ENCODE measurements at regions not wholly inside any gene's neighbourhood (a gene's known extent, or its start where the extent isn't known, plus 50 kb on each side); places are given as distances from the start of the nearest gene placed in this dataset.
"Not testable (repeated sequence)": the region's sequence is repeated elsewhere in the genome, so short reads cannot be mapped to it uniquely, and the experiment has no call there.

DNA sequence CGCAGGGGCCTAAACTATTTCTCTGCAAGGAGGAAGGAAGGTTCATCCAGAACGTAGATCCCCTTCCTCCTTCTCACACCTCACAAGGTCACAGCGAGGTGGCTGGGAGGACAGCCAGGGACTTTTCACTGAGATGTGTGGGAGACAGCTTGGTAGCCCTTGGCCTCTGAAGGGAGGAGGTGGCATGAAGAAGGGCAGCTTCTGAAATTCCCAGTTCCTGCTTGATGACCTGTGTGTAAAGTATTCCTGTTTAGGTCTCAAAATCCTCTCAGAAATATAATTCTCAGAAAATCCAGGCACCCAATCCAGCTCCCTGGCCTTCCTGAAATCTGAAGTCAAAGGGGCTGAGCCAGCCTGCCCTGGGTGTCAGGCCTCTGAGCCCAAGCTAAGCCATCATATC is 84.9 kb upstream of the ALDH3B2 start:
- DNase-seq, result not testable (repeated sequence)

DNA sequence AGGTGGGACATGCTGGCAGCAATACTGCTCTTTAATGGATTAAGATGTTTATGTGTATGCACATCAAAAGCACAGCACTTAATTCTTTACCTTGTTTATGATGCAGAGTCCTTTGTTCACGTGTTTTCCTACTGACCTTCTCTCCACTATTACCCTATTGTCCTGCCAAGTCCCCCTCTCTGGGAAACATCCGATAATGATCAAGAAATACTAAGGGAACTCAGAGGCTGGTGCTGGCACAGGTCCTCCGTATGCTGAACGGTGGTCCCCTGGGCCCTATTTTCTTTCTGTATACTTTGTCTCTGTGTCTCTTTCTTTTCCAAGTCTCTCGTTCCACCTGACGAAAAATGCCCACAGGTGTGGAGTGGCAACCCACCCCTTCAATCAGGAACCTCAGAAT is 84.0 kb upstream of the ALDH3B2 start:
- DNase-seq, result not testable (repeated sequence)

DNA sequence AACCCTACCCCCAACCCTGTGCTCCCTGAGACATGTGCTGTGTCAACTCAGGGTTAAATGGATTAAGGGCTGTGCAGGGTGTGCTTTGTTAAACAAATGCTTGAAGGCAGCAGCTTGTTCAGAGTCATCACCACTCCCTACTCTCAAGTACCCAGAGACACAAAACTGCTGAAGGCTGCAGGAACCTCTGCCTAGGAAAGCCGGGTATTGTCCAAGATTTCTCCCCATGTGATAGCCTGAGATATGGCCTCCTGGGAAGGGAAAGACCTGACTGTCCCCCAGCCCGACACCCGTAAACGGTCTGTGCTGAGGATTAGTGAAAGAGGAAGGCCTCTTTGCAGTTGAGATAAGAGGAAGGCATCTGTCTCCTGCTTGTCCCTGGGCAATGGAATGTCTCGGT is 83.6 kb upstream of the ALDH3B2 start:
- peak; percentile 54 for DNase-seq

DNA sequence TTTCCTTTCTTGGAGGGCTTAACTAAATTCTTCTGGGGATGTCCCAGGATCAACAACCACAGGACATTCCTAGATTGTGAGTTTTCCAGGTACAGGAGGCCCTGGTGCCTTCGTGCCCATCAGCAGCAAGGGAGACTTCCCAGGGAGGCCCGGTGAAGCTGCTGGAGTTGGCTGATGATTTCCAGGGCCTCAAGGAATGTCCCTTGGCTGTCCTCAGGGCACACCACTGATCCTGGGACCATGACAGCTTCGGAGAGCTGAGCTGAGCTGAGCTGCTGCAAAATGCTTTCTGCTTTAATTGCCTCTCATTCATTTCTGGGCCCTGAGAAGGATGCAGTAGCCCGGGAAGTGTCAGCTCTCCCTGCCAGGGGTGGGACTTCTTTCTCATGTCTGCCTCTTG is 79.4 kb upstream of the ALDH3B2 start:
- not testable (repeated sequence) for DNase-seq

DNA sequence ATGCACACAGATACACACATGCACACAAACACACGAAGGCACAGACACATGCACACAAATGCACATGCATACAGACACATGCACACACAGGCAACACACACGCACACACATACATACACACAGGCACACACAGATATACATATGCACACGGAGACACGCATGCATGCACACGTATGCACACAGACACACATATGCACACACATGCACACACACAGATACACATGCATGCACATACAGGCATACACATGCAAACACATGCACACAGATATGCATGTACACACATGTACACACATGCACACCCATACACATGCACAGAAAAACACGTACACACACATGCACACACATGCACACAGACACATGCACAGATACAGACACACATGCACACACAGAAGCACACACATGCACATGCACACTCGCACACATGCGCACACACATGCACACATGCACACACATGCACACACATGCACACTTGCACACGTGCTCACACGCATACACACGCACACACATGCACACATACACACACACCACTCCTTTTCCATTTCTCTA is 70.8 kb upstream of the ALDH3B2 start:
- DNase-seq, result no peak

DNA sequence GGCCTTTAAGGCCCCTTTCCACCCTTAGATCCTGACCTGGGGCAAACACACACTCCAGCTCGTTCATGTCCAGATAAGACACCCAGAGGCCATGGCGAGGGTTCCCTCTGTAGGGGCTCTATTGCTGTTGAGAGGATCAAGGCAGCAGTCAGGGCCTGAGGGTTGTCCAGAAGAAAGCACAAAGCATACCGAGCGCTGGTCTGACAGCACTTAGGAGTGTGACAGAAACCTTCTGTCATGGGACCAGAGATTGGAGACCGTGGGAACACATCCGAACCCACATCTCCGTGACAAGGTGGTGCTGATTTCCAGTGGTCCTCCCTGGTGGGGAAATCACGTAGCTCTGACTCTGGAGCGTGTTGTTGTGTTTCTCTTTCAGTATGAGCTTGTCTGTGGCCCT is 69.8 kb upstream of the ALDH3B2 start:
- not testable (repeated sequence) for DNase-seq

DNA sequence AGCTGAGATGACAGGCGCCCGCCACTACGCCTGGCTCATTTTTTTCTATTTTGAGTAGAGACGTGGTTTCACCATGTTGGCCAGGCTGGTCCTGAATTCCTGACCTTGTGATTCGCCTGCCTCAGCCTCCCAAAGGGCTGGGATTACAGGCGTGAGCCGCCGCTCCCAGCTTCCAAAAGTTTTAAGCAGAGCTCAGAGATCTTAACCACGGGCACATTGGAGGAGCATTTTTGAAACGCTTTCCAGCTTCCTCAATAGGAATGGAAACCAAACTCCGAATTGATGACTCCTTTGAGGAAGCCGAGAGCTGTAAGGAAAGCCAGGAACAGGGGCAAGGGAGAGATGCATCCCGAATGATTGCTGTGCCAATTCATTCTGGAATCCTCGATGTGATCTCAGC is 63.8 kb upstream of the ALDH3B2 start:
- DNase-seq, result not testable (repeated sequence)

DNA sequence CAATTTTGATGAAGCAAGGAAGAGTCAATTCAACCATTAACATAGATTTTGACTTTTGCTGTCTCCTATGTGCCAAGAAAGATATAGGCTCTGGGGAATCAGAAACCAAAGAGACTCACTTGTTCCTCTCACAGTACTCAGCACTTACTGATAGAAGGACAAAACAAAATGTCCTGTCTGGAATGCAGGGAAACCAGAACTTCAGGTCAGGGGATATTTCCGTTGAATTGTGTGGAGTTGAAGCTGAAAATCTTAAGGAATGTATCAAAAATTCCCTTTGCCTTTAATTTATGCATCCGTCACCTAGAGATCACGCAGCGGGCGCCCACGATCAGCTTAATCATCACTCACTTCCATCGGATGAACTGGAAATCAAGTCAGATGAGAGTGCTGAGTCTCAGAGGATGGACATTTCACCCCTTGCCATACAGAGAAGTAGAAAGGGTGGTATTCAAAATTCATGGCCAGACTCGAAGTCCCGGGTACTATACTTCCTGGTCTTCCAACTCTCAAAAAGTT is 63.2 kb upstream of the ALDH3B2 start:
- not testable (repeated sequence) for DNase-seq

DNA sequence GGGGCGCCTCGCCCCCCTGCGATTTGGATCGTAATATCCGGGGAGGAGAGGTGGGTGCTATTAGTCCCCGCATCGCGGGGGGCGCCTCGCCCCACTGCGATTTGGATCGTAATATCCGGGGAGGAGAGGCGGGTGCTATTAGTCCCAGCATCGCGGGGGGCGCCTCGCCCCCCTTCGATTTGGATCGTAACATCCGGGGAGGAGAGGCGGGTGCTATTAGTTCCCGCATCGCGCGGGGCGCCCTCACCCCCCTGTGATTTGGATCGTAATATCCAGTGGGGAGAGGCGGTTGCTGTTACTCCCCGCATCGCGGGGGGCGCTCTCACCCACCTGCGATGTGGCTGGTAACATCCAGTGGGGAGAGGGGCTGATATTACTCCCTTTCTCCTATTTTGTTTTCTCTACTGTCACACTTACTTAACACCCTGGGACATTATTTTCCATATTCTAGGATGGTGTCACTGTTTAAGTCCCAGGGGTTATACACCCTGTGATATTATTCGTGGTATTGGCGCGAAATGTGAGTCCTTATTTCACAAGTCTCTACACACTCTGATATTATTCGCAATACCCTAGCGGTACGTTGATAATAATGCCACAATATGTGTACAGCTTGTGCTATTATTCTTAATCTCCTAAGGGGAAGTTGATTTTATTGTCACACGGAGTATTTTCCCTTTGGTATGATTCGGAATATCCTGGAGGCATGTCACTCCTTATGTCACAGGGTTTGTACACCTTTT is 57.8 kb upstream of the ALDH3B2 start:
- DNase-seq, result peak; percentile 16

DNA sequence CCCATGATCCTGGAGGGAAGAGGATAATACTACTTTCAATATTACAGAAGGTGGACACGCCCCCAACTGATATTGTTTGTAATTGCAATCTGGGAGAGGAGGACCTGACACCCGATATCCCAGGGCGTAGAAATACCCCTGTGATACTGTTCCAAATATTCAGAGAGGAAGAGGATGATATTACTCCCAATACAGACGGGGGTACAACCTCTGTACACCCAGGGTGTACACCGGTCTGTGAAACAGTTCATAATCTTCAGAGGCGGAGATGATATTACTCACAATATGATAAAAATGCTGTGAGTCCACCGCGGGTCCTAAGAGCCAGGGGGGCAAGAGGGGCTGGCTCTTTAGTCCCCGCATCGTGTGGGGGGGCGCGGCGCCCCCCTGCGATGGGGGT is 57.2 kb upstream of the ALDH3B2 start:
- no peak for DNase-seq

DNA sequence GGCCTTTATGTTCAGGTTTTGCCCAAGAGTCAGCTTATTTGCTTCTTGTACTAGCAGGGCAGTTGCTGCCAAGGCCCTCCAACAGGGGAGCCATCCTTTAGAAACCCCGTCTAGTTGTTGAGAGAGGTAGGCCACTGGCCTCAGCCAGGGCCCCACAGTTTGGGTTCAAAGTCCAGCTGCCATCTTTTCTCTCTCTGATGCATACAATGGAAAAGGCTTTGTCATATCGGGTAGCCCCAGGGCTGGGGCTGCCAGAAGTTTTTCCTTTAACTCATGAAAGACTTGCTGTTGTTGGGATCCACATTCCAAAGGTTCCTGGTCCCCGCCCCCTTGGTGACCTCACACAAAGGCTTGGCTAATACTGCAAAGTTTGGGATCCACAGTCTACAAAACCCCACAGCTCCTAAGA is 53.7 kb upstream of the ALDH3B2 start:
- not testable (repeated sequence) for DNase-seq

DNA sequence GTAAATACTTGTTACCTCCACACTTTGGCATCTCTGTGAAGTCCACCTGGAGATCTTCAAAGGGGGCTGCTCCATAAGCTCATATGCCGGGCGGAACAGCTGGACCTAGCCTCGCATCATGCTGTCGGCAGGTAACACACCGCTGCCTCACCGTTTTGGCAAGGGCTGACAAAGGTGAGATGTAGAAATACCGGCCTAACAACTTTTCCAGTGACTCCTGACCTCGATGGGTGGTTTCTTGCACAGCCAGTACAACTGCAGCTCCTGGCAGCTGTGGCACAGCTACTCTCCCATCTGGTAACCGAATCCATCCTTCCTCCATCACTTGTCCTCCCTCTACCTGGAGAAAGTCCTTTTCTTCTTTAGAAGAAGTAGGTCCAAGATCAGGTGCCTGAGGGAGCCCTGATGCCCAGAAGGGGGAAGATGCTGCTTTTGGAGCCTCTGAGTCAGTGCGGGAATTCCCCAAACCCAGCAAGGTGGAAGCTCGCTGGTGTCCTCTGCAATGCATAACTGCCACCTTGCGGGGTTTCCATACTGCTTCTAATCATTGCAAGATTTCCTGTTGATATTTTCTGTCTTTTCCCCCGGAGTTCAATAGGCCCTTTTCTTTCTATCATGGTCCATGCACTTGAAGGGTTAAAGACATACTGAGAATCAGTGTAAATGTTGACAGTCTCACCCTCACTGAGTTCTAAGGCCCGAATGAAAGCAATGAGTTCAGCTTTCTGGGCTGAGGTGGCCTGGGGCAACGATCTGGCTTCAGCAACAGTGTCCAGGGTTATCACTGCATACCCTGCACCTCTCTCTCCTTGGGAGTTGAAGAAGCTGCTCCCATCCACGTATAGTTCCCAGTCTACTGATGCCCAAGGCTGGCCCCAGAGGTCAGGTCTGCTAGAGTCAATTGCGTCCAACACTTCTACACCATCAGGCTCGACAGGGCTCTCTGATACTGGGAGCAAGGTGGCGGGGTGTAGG is 52.9 kb upstream of the ALDH3B2 start:
- not testable (repeated sequence) for DNase-seq
